HEK293 (cell line): ENCODE measurements at regions not wholly inside any gene's neighbourhood (a gene's known extent, or its start where the extent isn't known, plus 50 kb on each side); places are given as distances from the start of the nearest gene placed in this dataset.
A peak's percentile ranks its signal among the peaks of the same experiment; 100 is the strongest.

Source experiments
- CTCF ChIA-PET: fragments of 350-600 bp; formaldehyde crosslinking; extraction: SDS; loops from one replicate; lab custom pipeline; 2021; ENCODE audit warnings: antibody characterized with exemption; lab: Yijun Ruan, JAX
- POLR2A ChIA-PET: fragments of 300-600 bp; formaldehyde crosslinking; extraction: SDS; loops from one replicate; lab custom pipeline; 2020; ENCODE audit warnings: antibody characterized with exemption, inconsistent platforms; lab: Yijun Ruan, JAX
- H3K27ac ChIP-seq: fragments of 200-500 bp; sonication (Bioruptor generic); 2 replicates; pipeline ENCODE4 v1.5.1; 2014; ENCODE audit warnings: low read depth, low read length, control low read depth, inconsistent platforms; ENCODE audit errors: extremely low read depth
- H3K36me3 ChIP-seq, 2 experiments: fragments of 200-500 bp in 1 of 2; sonication (Bioruptor generic) in 1 of 2; 1 replicate in 1 of 2; 2 replicates in 1 of 2; pipeline ENCODE4 v1.5.1; 2014 to 2017; ENCODE audit warnings: inconsistent platforms in 2 of 2, low read length in 2 of 2; ENCODE audit not compliant: control insufficient read depth in 2 of 2, insufficient read depth in 1 of 2
- H3K4me1 ChIP-seq: fragments of 200-500 bp; sonication (Bioruptor generic); 2 replicates; pipeline ENCODE4 v1.5.1; 2014; ENCODE audit warnings: mild to moderate bottlenecking, low read length, inconsistent platforms; ENCODE audit not compliant: control insufficient read depth, insufficient read depth
- H3K4me3 ChIP-seq: 2 replicates; pipeline ENCODE4 v1.5.1; 2011; ENCODE audit warnings: low read depth, mild to moderate bottlenecking, control low read depth, low read length, moderate library complexity
- H3K9me3 ChIP-seq: fragments of 200-500 bp; sonication (Bioruptor generic); 2 replicates; pipeline ENCODE4 v1.5.1; 2014; ENCODE audit warnings: low read depth, low read length, inconsistent platforms; ENCODE audit not compliant: control insufficient read depth, insufficient read depth
- BCL6B ChIP-seq: fragments of 450-650 bp; formaldehyde crosslinking; IDR thresholded peaks from 2 replicates; pipeline ENCODE4 v1.5.1; 2017; ENCODE audit warnings: missing biosample characterization, missing genetic modification characterization
- GLIS2 ChIP-seq: fragments of 450-650 bp; formaldehyde crosslinking; IDR thresholded peaks from 2 replicates; pipeline ENCODE4 v1.5.1; 2016; ENCODE audit warnings: missing biosample characterization, missing genetic modification characterization
- IKZF3 ChIP-seq: fragments of 450-650 bp; IDR thresholded peaks from 2 replicates; pipeline ENCODE4 v1.5.0; 2018; ENCODE audit warnings: missing biosample characterization, mild to moderate bottlenecking, missing genetic modification characterization, moderate library complexity
- PRDM1 ChIP-seq: fragments of 450-650 bp; formaldehyde crosslinking; IDR thresholded peaks from 2 replicates; pipeline ENCODE4; 2016; ENCODE audit warnings: missing biosample characterization, missing genetic modification characterization
- SP2 ChIP-seq: fragments of 450-650 bp; formaldehyde crosslinking; IDR thresholded peaks from 2 replicates; pipeline ENCODE4 v1.5.1; 2016; ENCODE audit warnings: missing biosample characterization, missing genetic modification characterization
- ZBTB49 ChIP-seq: fragments of 450-650 bp; formaldehyde crosslinking; IDR thresholded peaks from 2 replicates; pipeline ENCODE4 v1.5.1; 2016; ENCODE audit warnings: missing biosample characterization, missing genetic modification characterization, low read depth
- ZNF16 ChIP-seq: fragments of 450-650 bp; formaldehyde crosslinking; IDR thresholded peaks from 2 replicates; pipeline ENCODE4 v1.5.1; 2016; ENCODE audit warnings: low read depth, missing biosample characterization, missing genetic modification characterization
- ZNF19 ChIP-seq: fragments of 450-650 bp; formaldehyde crosslinking; IDR thresholded peaks from 2 replicates; pipeline ENCODE4; 2016; ENCODE audit warnings: missing biosample characterization, missing genetic modification characterization, low read depth
- ZNF23 ChIP-seq: fragments of 450-650 bp; formaldehyde crosslinking; IDR thresholded peaks from 2 replicates; pipeline ENCODE4 v1.5.1; 2016; ENCODE audit warnings: missing biosample characterization, missing genetic modification characterization, borderline replicate concordance
- ZNF248 ChIP-seq: fragments of 450-650 bp; formaldehyde crosslinking; IDR thresholded peaks from 2 replicates; pipeline ENCODE4 v1.5.1; 2017; ENCODE audit warnings: missing biosample characterization, missing genetic modification characterization
- ZNF311 ChIP-seq: fragments of 450-650 bp; formaldehyde crosslinking; IDR thresholded peaks from 2 replicates; pipeline ENCODE4 v1.5.1; 2017; ENCODE audit warnings: missing biosample characterization, missing genetic modification characterization, borderline replicate concordance
- ZNF366 ChIP-seq: fragments of 450-650 bp; formaldehyde crosslinking; conservative IDR thresholded peaks from 2 replicates; pipeline ENCODE4 v1.5.1; 2016; ENCODE audit warnings: missing biosample characterization, missing genetic modification characterization
- ZNF423 ChIP-seq: fragments of 450-650 bp; formaldehyde crosslinking; IDR thresholded peaks from 2 replicates; pipeline ENCODE4 v1.5.1; 2016; ENCODE audit warnings: missing biosample characterization, missing genetic modification characterization
- ZNF449 ChIP-seq: fragments of 450-650 bp; formaldehyde crosslinking; IDR thresholded peaks from 2 replicates; pipeline ENCODE4 v1.5.1; 2017; ENCODE audit warnings: missing biosample characterization, mild to moderate bottlenecking, missing genetic modification characterization, moderate library complexity
- ZNF548 ChIP-seq: fragments of 450-650 bp; formaldehyde crosslinking; IDR thresholded peaks from 2 replicates; pipeline ENCODE4 v1.5.1; 2016; ENCODE audit warnings: missing biosample characterization, missing genetic modification characterization
- ZNF571 ChIP-seq: fragments of 450-650 bp; formaldehyde crosslinking; IDR thresholded peaks from 2 replicates; pipeline ENCODE4 v1.5.0; 2017; ENCODE audit warnings: missing biosample characterization, missing genetic modification characterization
- ZNF768 ChIP-seq: fragments of 450-650 bp; formaldehyde crosslinking; IDR thresholded peaks from 2 replicates; pipeline ENCODE4 v1.5.1; 2018; ENCODE audit warnings: missing biosample characterization, mild to moderate bottlenecking, missing genetic modification characterization
- ZXDB ChIP-seq: fragments of 450-650 bp; formaldehyde crosslinking; IDR thresholded peaks from 2 replicates; pipeline ENCODE4 v1.5.1; 2016; ENCODE audit warnings: missing biosample characterization, missing genetic modification characterization

- TF ChIP-seq GLIS2 (tag by site-specific recombination) (no peak), ZNF19 (tag by site-specific recombination) (no peak)
- TF ChIP-seq, all 188 proteins: peak for 0
Observed at GRCh38 chr2:85957256-85957655, 68.5 kb upstream of the ST3GAL5 start (continued).

GRCh38 chr2:85956646-85957039 is 67.9 kb upstream of the ST3GAL5 start:
- H3K4me3 ChIP-seq: no peak overlapping the region
- H3K4me1 ChIP-seq: no peaks in the 10 kb centered on the region
- ChIA-PET CTCF (no interaction called here), POLR2A (no interaction called here)
- no peaks in the 10 kb centered on the region for H3K36me3 ChIP-seq
- H3K27ac ChIP-seq: no peak overlapping the region
- no peaks in the 10 kb centered on the region for H3K9me3 ChIP-seq
- TF ChIP-seq ZNF449 (peak; percentile 85; the same call in 1 of the 2 replicates), ZNF423 (tag by site-specific recombination) (no peak)

- Histone ChIP-seq H3K9me3 (no peaks in the 10 kb centered on the region), H3K4me3 (no peak overlapping the region), H3K4me1 (no peaks in the 10 kb centered on the region), H3K27ac (no peak overlapping the region)
- ChIA-PET CTCF (no interaction called here), POLR2A (no interaction called here)
- TF ChIP-seq ZNF366: no peak
- no peak for TF ChIP-seq SP2 (tag by site-specific recombination)
- TF ChIP-seq ZNF311 (tag by site-specific recombination): no peak
- no peak for TF ChIP-seq PRDM1 (tag by site-specific recombination)
- no peak for TF ChIP-seq ZNF768 (tag by site-specific recombination)
- no peak for TF ChIP-seq ZNF571 (tag by site-specific recombination)
- no peak for TF ChIP-seq ZNF548
- TF ChIP-seq ZNF23 (tag by site-specific recombination): no peak
- no peak for TF ChIP-seq ZXDB (tag by site-specific recombination)
- TF ChIP-seq ZNF16: no peak
- TF ChIP-seq BCL6B (tag by site-specific recombination): no peak
- TF ChIP-seq ZNF248: no peak
- TF ChIP-seq IKZF3: no peak
- TF ChIP-seq ZBTB49 (tag by site-specific recombination): no peak
- TF ChIP-seq, all 188 proteins: peak for 0
- no peaks in the 10 kb centered on the region for H3K36me3 ChIP-seq
Observed at GRCh38 chr2:85954590-85955458, 66.0 kb upstream of the ST3GAL5 start.
